ENCODE measurements at regions not wholly inside any gene's neighbourhood (a gene's known extent, or its start where the extent isn't known, plus 50 kb on each side); places are given as distances from the start of the nearest gene placed in this dataset.

GRCh38 chr13:80664950-80665349 lies 324.0 kb upstream of the SPRY2 start:
- no peaks in the 10 kb centered on the region for H3K9me3 ChIP-seq (ENCODE audit: control insufficient read depth, insufficient read depth, low read length)
- H3K27me3 ChIP-seq (ENCODE audit: control insufficient read depth, insufficient read depth, low read length), result no peaks in the 10 kb centered on the region
- no peaks in the 10 kb centered on the region for H3K36me3 ChIP-seq (ENCODE audit: control insufficient read depth, insufficient read depth, low read length)
- no peak for DNase-seq (ENCODE audit: low read depth, low spot score)
- H3K4me3 ChIP-seq (ENCODE audit: low read length), result no peak overlapping the region
- no peaks in the 10 kb centered on the region for H3K4me1 ChIP-seq (ENCODE audit: control insufficient read depth, insufficient read depth, low read length)
- no peak overlapping the region for H3K27ac ChIP-seq (ENCODE audit: low read length)

GRCh38 chr13:80663788-80664187 lies 322.9 kb upstream of the SPRY2 start:
- no CpG with 5 or more reads among the region's 1 CpG for WGBS (ENCODE audit: insufficient coverage, insufficient read length)
- no peaks in the 10 kb centered on the region for H3K27me3 ChIP-seq (ENCODE audit: control insufficient read depth, insufficient read depth, low read length)

GRCh38 chr13:80658705-80659104 lies 317.8 kb upstream of the SPRY2 start:
- H3K4me3 ChIP-seq (ENCODE audit: low read length), result no peak overlapping the region
- no peak overlapping the region for H3K27ac ChIP-seq (ENCODE audit: low read length)
- H3K4me1 ChIP-seq (ENCODE audit: control insufficient read depth, insufficient read depth, low read length), result no peaks in the 10 kb centered on the region
- H3K36me3 ChIP-seq (ENCODE audit: control insufficient read depth, insufficient read depth, low read length), result no peaks in the 10 kb centered on the region
- DNase-seq (ENCODE audit: low read depth, low spot score), result no peak
- H3K9me3 ChIP-seq (ENCODE audit: control insufficient read depth, insufficient read depth, low read length), result no peaks in the 10 kb centered on the region
- H3K27me3 ChIP-seq (ENCODE audit: control insufficient read depth, insufficient read depth, low read length), result no peaks in the 10 kb centered on the region
- no CpG with 5 or more reads among the region's 16 CpGs for WGBS (ENCODE audit: insufficient coverage, insufficient read length)

More at GRCh38 chr13:80663788-80664187, 322.9 kb upstream of the SPRY2 start:
- no peak for DNase-seq (ENCODE audit: low read depth, low spot score)
- no peak overlapping the region for H3K27ac ChIP-seq (ENCODE audit: low read length)
- H3K4me3 ChIP-seq (ENCODE audit: low read length), result no peak overlapping the region
- H3K4me1 ChIP-seq (ENCODE audit: control insufficient read depth, insufficient read depth, low read length), result no peaks in the 10 kb centered on the region
- no peaks in the 10 kb centered on the region for H3K9me3 ChIP-seq (ENCODE audit: control insufficient read depth, insufficient read depth, low read length)
- no peaks in the 10 kb centered on the region for H3K36me3 ChIP-seq (ENCODE audit: control insufficient read depth, insufficient read depth, low read length)

GRCh38 chr13:80656512-80656904 lies 315.6 kb upstream of the SPRY2 start:
- no peak for DNase-seq (ENCODE audit: low read depth, low spot score)
- Histone ChIP-seq H3K27ac (ENCODE audit: low read length) (no peak overlapping the region), H3K27me3 (ENCODE audit: control insufficient read depth, insufficient read depth, low read length) (no peaks in the 10 kb centered on the region), H3K36me3 (ENCODE audit: control insufficient read depth, insufficient read depth, low read length) (no peaks in the 10 kb centered on the region), H3K4me3 (ENCODE audit: low read length) (no peak overlapping the region), H3K9me3 (ENCODE audit: control insufficient read depth, insufficient read depth, low read length) (no peaks in the 10 kb centered on the region), H3K4me1 (ENCODE audit: control insufficient read depth, insufficient read depth, low read length) (no peaks in the 10 kb centered on the region)
- no CpG with 5 or more reads among the region's 2 CpGs for WGBS (ENCODE audit: insufficient coverage, insufficient read length)

GRCh38 chr13:80655778-80656511 lies 315.0 kb upstream of the SPRY2 start:
- no CpG with 5 or more reads among the region's 5 CpGs for WGBS (ENCODE audit: insufficient coverage, insufficient read length)
- Histone ChIP-seq H3K36me3 (ENCODE audit: control insufficient read depth, insufficient read depth, low read length) (no peaks in the 10 kb centered on the region), H3K9me3 (ENCODE audit: control insufficient read depth, insufficient read depth, low read length) (no peaks in the 10 kb centered on the region), H3K27me3 (ENCODE audit: control insufficient read depth, insufficient read depth, low read length) (no peaks in the 10 kb centered on the region), H3K4me3 (ENCODE audit: low read length) (no peak overlapping the region), H3K4me1 (ENCODE audit: control insufficient read depth, insufficient read depth, low read length) (no peaks in the 10 kb centered on the region), H3K27ac (ENCODE audit: low read length) (no peak overlapping the region)
- no peak for DNase-seq (ENCODE audit: low read depth, low spot score)

- no peak overlapping the region for H3K27ac ChIP-seq (ENCODE audit: low read length)
- no peaks in the 10 kb centered on the region for H3K27me3 ChIP-seq (ENCODE audit: control insufficient read depth, insufficient read depth, low read length)
- no CpG with 5 or more reads among the region's 37 CpGs for WGBS (ENCODE audit: insufficient coverage, insufficient read length)
- no peak overlapping the region for H3K4me3 ChIP-seq (ENCODE audit: low read length)
- H3K9me3 ChIP-seq (ENCODE audit: control insufficient read depth, insufficient read depth, low read length), result no peaks in the 10 kb centered on the region
- no peaks in the 10 kb centered on the region for H3K4me1 ChIP-seq (ENCODE audit: control insufficient read depth, insufficient read depth, low read length)
- no peak for DNase-seq (ENCODE audit: low read depth, low spot score)
- H3K36me3 ChIP-seq (ENCODE audit: control insufficient read depth, insufficient read depth, low read length), result no peaks in the 10 kb centered on the region
These were observed 313.8 kb upstream of the SPRY2 start for GRCh38 chr13:80654638-80655249.

- no CpG with 5 or more reads among the region's 2 CpGs for WGBS (ENCODE audit: insufficient coverage, insufficient read length)
These were observed 308.3 kb upstream of the SPRY2 start for GRCh38 chr13:80649274-80649673.

GRCh38 chr13:80642641-80643040 lies 301.7 kb upstream of the SPRY2 start:
- Histone ChIP-seq H3K9me3 (ENCODE audit: control insufficient read depth, insufficient read depth, low read length) (no peaks in the 10 kb centered on the region), H3K36me3 (ENCODE audit: control insufficient read depth, insufficient read depth, low read length) (no peaks in the 10 kb centered on the region), H3K27ac (ENCODE audit: low read length) (no peak overlapping the region), H3K4me1 (ENCODE audit: control insufficient read depth, insufficient read depth, low read length) (no peaks in the 10 kb centered on the region), H3K27me3 (ENCODE audit: control insufficient read depth, insufficient read depth, low read length) (no peaks in the 10 kb centered on the region), H3K4me3 (ENCODE audit: low read length) (no peak overlapping the region)
- no CpG with 5 or more reads among the region's 3 CpGs for WGBS (ENCODE audit: insufficient coverage, insufficient read length)
- DNase-seq (ENCODE audit: low read depth, low spot score), result no peak

More at GRCh38 chr13:80649274-80649673, 308.3 kb upstream of the SPRY2 start:
- H3K27ac ChIP-seq (ENCODE audit: low read length), result no peak overlapping the region
- no peaks in the 10 kb centered on the region for H3K9me3 ChIP-seq (ENCODE audit: control insufficient read depth, insufficient read depth, low read length)
- no peak for DNase-seq (ENCODE audit: low read depth, low spot score)
- no peak overlapping the region for H3K4me3 ChIP-seq (ENCODE audit: low read length)
- H3K4me1 ChIP-seq (ENCODE audit: control insufficient read depth, insufficient read depth, low read length), result no peaks in the 10 kb centered on the region
- H3K36me3 ChIP-seq (ENCODE audit: control insufficient read depth, insufficient read depth, low read length), result no peaks in the 10 kb centered on the region
- H3K27me3 ChIP-seq (ENCODE audit: control insufficient read depth, insufficient read depth, low read length), result no peaks in the 10 kb centered on the region

GRCh38 chr13:80633251-80633650 lies 292.3 kb upstream of the SPRY2 start:
- no peak for DNase-seq (ENCODE audit: low read depth, low spot score)
- H3K36me3 ChIP-seq (ENCODE audit: control insufficient read depth, insufficient read depth, low read length), result no peaks in the 10 kb centered on the region
- H3K4me1 ChIP-seq (ENCODE audit: control insufficient read depth, insufficient read depth, low read length), result no peaks in the 10 kb centered on the region
- WGBS (ENCODE audit: insufficient coverage, insufficient read length), result no CpG with 5 or more reads among the region's 1 CpG
- H3K27me3 ChIP-seq (ENCODE audit: control insufficient read depth, insufficient read depth, low read length), result no peaks in the 10 kb centered on the region
- no peaks in the 10 kb centered on the region for H3K9me3 ChIP-seq (ENCODE audit: control insufficient read depth, insufficient read depth, low read length)
- no peak overlapping the region for H3K4me3 ChIP-seq (ENCODE audit: low read length)
- H3K27ac ChIP-seq (ENCODE audit: low read length), result no peak overlapping the region

- no peak overlapping the region for H3K27ac ChIP-seq (ENCODE audit: low read length)
- no CpG with 5 or more reads among the region's 3 CpGs for whole genome bisulfite sequencing (ENCODE audit: insufficient coverage, insufficient read length)
- no peak for DNase-seq (ENCODE audit: low read depth, low spot score)
These were observed 289.8 kb upstream of the SPRY2 start for GRCh38 chr13:80630685-80631121.

GRCh38 chr13:80618781-80619180 lies 277.9 kb upstream of the SPRY2 start:
- Histone ChIP-seq H3K4me1 (ENCODE audit: control insufficient read depth, insufficient read depth, low read length) (no peaks in the 10 kb centered on the region), H3K4me3 (ENCODE audit: low read length) (no peak overlapping the region), H3K27ac (ENCODE audit: low read length) (no peak overlapping the region), H3K9me3 (ENCODE audit: control insufficient read depth, insufficient read depth, low read length) (no peaks in the 10 kb centered on the region), H3K36me3 (ENCODE audit: control insufficient read depth, insufficient read depth, low read length) (no peaks in the 10 kb centered on the region), H3K27me3 (ENCODE audit: control insufficient read depth, insufficient read depth, low read length) (no peaks in the 10 kb centered on the region)
- no CpG with 5 or more reads among the region's 1 CpG for WGBS (ENCODE audit: insufficient coverage, insufficient read length)
- no peak for DNase-seq (ENCODE audit: low read depth, low spot score)

More at GRCh38 chr13:80630685-80631121, 289.8 kb upstream of the SPRY2 start:
- Histone ChIP-seq H3K36me3 (ENCODE audit: control insufficient read depth, insufficient read depth, low read length) (no peaks in the 10 kb centered on the region), H3K4me1 (ENCODE audit: control insufficient read depth, insufficient read depth, low read length) (no peaks in the 10 kb centered on the region), H3K9me3 (ENCODE audit: control insufficient read depth, insufficient read depth, low read length) (no peaks in the 10 kb centered on the region), H3K27me3 (ENCODE audit: control insufficient read depth, insufficient read depth, low read length) (no peaks in the 10 kb centered on the region), H3K4me3 (ENCODE audit: low read length) (no peak overlapping the region)
